ENCODE measurements at regions not wholly inside any gene's neighbourhood (a gene's known extent, or its start where the extent isn't known, plus 50 kb on each side); places are given as distances from the start of the nearest gene placed in this dataset.

GRCh38 chr13:104365430-104365829 lies 1299.2 kb upstream of the SLC10A2 start:
- ATAC-seq (no peak), DNase-seq (no peak)
- ChIA-PET CTCF (no interaction called here), POLR2A (no interaction called here)
- H3K36me3 Mint-ChIP-seq (ENCODE audit: low read depth), result no peaks in the 10 kb centered on the region
- H3K4me1 Mint-ChIP-seq (ENCODE audit: low read depth), result no peaks in the 10 kb centered on the region
- TF ChIP-seq, protein P1, sequence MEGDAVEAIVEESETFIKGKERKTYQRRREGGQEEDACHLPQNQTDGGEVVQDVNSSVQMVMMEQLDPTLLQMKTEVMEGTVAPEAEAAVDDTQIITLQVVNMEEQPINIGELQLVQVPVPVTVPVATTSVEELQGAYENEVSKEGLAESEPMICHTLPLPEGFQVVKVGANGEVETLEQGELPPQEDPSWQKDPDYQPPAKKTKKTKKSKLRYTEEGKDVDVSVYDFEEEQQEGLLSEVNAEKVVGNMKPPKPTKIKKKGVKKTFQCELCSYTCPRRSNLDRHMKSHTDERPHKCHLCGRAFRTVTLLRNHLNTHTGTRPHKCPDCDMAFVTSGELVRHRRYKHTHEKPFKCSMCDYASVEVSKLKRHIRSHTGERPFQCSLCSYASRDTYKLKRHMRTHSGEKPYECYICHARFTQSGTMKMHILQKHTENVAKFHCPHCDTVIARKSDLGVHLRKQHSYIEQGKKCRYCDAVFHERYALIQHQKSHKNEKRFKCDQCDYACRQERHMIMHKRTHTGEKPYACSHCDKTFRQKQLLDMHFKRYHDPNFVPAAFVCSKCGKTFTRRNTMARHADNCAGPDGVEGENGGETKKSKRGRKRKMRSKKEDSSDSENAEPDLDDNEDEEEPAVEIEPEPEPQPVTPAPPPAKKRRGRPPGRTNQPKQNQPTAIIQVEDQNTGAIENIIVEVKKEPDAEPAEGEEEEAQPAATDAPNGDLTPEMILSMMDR (IDR thresholded peaks at IDR 0.05), result no peak
- no peaks in the 10 kb centered on the region for H3K9me3 Mint-ChIP-seq
- intact Hi-C loops (cut with micrococcal nuclease), result no loop called here
- no peak overlapping the region for H3K4me3 Mint-ChIP-seq
- no peaks in the 10 kb centered on the region for H3K27me3 Mint-ChIP-seq
- no peak overlapping the region for H3K27ac Mint-ChIP-seq

- no peaks in the 10 kb centered on the region for H3K27me3 Mint-ChIP-seq
- H3K36me3 Mint-ChIP-seq (ENCODE audit: low read depth), result no peaks in the 10 kb centered on the region
- H3K27ac Mint-ChIP-seq, result no peak overlapping the region
- POLR2A ChIA-PET, result no interaction called here
- DNase-seq (no peak), ATAC-seq (no peak)
- peaks cover 4% of the 10 kb centered on the region for H3K9me3 Mint-ChIP-seq
- intact Hi-C loops (cut with micrococcal nuclease), result no loop called here
- H3K4me1 Mint-ChIP-seq (ENCODE audit: low read depth), result no peaks in the 10 kb centered on the region
- CTCF ChIA-PET, result no interaction called here
- TF ChIP-seq, protein P1 (IDR thresholded peaks at IDR 0.05), result no peak
- H3K4me3 Mint-ChIP-seq, result no peak overlapping the region
These were observed 1291.6 kb upstream of the SLC10A2 start for GRCh38 chr13:104357672-104358354.

DNA sequence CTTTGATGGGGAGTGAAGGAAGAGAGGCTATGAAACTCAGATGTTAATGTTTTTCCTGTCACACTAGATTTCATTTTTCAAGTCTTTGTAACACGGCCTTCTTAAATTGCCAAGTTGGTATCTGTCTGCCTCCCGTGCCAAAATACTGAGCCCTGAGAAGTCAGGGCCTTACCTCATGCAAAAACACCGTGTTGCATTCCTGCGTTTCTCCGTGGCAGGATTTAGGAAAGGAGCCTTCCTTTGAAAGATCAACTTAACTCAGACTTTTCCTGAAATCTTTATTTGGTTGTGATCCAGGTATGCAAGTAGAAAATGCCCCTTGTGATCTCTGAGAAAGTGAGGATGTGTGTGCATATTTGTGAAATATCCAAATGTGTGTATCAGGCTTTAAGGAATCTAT lies 1291.0 kb upstream of the SLC10A2 start:
- no peak for ATAC-seq
- intact Hi-C loops (cut with micrococcal nuclease), result no loop called here
- H3K27ac Mint-ChIP-seq, result no peak overlapping the region
- peaks cover 6% of the 10 kb centered on the region for H3K9me3 Mint-ChIP-seq
- POLR2A ChIA-PET, result no interaction called here
- no peaks in the 10 kb centered on the region for H3K27me3 Mint-ChIP-seq
- CTCF ChIA-PET, result no interaction called here
- TF ChIP-seq, protein P1 (IDR thresholded peaks at IDR 0.05), result no peak
- H3K4me1 Mint-ChIP-seq (ENCODE audit: low read depth), result no peaks in the 10 kb centered on the region
- no peak for DNase-seq
- no peaks in the 10 kb centered on the region for H3K36me3 Mint-ChIP-seq (ENCODE audit: low read depth)
- H3K4me3 Mint-ChIP-seq, result no peak overlapping the region

DNA sequence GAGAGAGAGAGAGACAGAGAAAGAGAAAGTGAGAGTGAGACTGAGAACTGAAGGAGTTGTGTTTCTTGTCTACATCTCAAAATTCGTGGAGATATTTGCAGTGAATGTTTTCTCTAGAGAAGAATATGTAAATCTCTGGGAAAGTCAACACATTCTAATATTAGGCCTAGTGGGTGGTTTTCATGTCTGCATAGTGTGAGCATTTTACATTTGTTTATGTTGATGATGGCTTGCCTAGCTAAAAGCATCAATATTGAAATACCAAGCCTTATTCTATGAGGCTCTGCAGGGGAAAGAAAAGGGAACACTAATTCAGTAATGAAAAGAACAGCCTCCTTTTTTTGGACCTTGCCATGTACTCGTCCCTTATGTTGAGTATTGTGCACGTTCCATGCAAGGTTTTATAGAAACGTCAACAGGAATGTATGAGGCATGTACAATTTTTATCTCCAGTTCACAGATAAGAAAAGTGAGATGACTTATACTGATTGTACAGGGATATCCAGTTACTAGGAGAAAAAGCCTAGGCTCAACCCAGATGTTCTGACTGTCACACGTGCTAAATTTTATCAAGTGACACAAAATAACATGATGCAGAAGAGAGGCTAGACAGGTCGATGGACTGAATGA lies 1288.9 kb upstream of the SLC10A2 start:
- Mint-ChIP-seq H3K27ac (no peak overlapping the region), H3K4me1 (ENCODE audit: low read depth) (no peaks in the 10 kb centered on the region), H3K9me3 (peaks cover 6% of the 10 kb centered on the region), H3K27me3 (no peaks in the 10 kb centered on the region), H3K4me3 (no peak overlapping the region), H3K36me3 (ENCODE audit: low read depth) (no peaks in the 10 kb centered on the region)
- CTCF ChIA-PET, result no interaction called here
- DNase-seq (no peak), ATAC-seq (no peak)
- intact Hi-C loops (cut with micrococcal nuclease), result no loop called here
- TF ChIP-seq, protein P1 (IDR thresholded peaks at IDR 0.05), result no peak
- POLR2A ChIA-PET, result no interaction called here

DNA sequence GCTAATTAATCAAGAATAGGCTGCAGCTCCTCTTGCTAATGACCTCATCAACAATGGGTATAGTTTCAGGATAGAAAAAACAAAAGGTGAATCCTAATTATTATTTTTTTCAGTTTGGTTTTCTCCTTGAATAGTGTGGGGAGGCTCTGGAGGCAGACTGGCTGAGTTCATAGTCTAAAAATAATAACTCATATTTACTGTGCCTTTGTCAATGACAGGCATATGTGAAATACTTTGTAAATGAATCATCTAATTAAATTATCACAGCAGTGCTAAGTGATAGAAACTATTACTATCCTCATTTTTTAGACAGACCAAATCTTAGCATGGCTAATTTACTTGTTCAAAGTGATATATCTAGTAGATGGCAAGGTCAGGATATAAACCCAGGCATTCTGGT lies 1261.0 kb upstream of the SLC10A2 start:
- Mint-ChIP-seq H3K9me3 (peaks cover 4% of the 10 kb centered on the region), H3K27ac (no peak overlapping the region), H3K4me3 (no peak overlapping the region), H3K27me3 (no peaks in the 10 kb centered on the region), H3K4me1 (ENCODE audit: low read depth) (no peaks in the 10 kb centered on the region), H3K36me3 (ENCODE audit: low read depth) (no peaks in the 10 kb centered on the region)
- CTCF ChIA-PET, result no interaction called here
- intact Hi-C loops (cut with micrococcal nuclease), result no loop called here
- DNase-seq (no peak), ATAC-seq (no peak)
- TF ChIP-seq, protein P1 (IDR thresholded peaks at IDR 0.05), result no peak
- POLR2A ChIA-PET, result no interaction called here

Measured in activated CD8-positive, alpha-beta T cell treated with anti-CD3 and anti-CD28 coated beads for 36 hours (primary cell).